ENCODE measurements at regions not wholly inside any gene's neighbourhood (a gene's known extent, or its start where the extent isn't known, plus 50 kb on each side); places are given as distances from the start of the nearest gene placed in this dataset.
"Not testable (repeated sequence)": the region's sequence is repeated elsewhere in the genome, so short reads cannot be mapped to it uniquely, and the experiment has no call there.

- FAIRE-seq, result no peak
These were observed 99.9 kb downstream of the AREG start for GRCh38 chr4:74544655-74545361.

GRCh38 chr4:74545448-74545847, 100.5 kb downstream of the AREG start:
- FAIRE-seq, result no peak

- FAIRE-seq, result no peak
These were observed 101.1 kb downstream of the AREG start for GRCh38 chr4:74546057-74546456.

- no peak for FAIRE-seq
These were observed 102.1 kb downstream of the AREG start for GRCh38 chr4:74547042-74547441.

GRCh38 chr4:74548561-74548960, 103.6 kb downstream of the AREG start:
- no peak for FAIRE-seq

- no peak for FAIRE-seq
These were observed 105.0 kb downstream of the AREG start for GRCh38 chr4:74549936-74550335.

GRCh38 chr4:74555231-74555630, 110.3 kb downstream of the AREG start:
- no peak for FAIRE-seq

- FAIRE-seq, result no peak
These were observed 110.9 kb downstream of the AREG start for GRCh38 chr4:74555843-74556242.

- FAIRE-seq, result no peak
These were observed 114.9 kb downstream of the AREG start for GRCh38 chr4:74559853-74560252.

GRCh38 chr4:74567981-74568380, 123.0 kb downstream of the AREG start:
- no peak for FAIRE-seq

- FAIRE-seq, result no peak
These were observed 125.2 kb downstream of the AREG start for GRCh38 chr4:74570095-74570494.

- FAIRE-seq, result no peak
These were observed 133.4 kb downstream of the AREG start for GRCh38 chr4:74578329-74578728.

- not testable (repeated sequence) for FAIRE-seq
These were observed 133.9 kb downstream of the AREG start for GRCh38 chr4:74578865-74579264.

GRCh38 chr4:74583089-74583700, 138.3 kb downstream of the AREG start:
- no peak for FAIRE-seq

- no peak for FAIRE-seq
These were observed 138.8 kb downstream of the AREG start for GRCh38 chr4:74583757-74584156.

GRCh38 chr4:74588350-74588749, 143.4 kb downstream of the AREG start:
- no peak for FAIRE-seq

- FAIRE-seq, result no peak
These were observed 145.5 kb downstream of the AREG start for GRCh38 chr4:74590476-74590875.

- no peak for FAIRE-seq
These were observed 153.8 kb downstream of the AREG start for GRCh38 chr4:74598611-74599325.

- no peak for FAIRE-seq
These were observed 158.2 kb downstream of the AREG start for GRCh38 chr4:74603186-74603585.

- FAIRE-seq, result no peak
These were observed 163.4 kb downstream of the AREG start for GRCh38 chr4:74608151-74608949.

GRCh38 chr4:74610491-74610890, 165.6 kb downstream of the AREG start:
- FAIRE-seq, result no peak

GRCh38 chr4:74612837-74613236, 167.9 kb downstream of the AREG start:
- no peak for FAIRE-seq

GRCh38 chr4:74613266-74613665, 168.3 kb downstream of the AREG start:
- FAIRE-seq, result no peak
